DMS114 treated with DMSO at 0.1 percent for 48 hours (cell line): ENCODE measurements at regions not wholly inside any gene's neighbourhood (a gene's known extent, or its start where the extent isn't known, plus 50 kb on each side); places are given as distances from the start of the nearest gene placed in this dataset.

Experiments
- DNase-seq: peaks from one replicate; lab custom pipeline; 2025; ENCODE audit not compliant: unreplicated experiment; lab: John Stamatoyannopoulos, UW

DNA sequence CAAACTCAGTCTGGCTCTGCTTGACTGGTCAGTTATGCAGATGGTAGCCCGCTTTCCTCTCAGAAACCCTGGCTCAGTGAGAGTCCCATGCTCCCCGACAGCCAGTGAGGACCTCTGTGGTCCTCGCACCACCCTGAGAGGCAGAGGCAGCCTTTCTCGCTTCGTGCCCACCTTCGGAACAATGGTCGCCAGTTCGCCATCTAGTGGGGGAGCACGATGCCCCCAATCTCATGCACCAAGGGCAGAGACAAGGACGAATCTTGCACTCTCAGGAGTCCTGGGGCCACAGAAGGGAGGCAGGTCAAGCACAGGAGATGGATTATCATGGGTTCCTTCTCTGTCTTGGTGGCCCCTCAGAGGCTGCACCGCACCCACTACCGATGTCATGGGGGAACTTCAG is 75.2 kb downstream of the RHCG start:
- no peak for DNase-seq

DNA sequence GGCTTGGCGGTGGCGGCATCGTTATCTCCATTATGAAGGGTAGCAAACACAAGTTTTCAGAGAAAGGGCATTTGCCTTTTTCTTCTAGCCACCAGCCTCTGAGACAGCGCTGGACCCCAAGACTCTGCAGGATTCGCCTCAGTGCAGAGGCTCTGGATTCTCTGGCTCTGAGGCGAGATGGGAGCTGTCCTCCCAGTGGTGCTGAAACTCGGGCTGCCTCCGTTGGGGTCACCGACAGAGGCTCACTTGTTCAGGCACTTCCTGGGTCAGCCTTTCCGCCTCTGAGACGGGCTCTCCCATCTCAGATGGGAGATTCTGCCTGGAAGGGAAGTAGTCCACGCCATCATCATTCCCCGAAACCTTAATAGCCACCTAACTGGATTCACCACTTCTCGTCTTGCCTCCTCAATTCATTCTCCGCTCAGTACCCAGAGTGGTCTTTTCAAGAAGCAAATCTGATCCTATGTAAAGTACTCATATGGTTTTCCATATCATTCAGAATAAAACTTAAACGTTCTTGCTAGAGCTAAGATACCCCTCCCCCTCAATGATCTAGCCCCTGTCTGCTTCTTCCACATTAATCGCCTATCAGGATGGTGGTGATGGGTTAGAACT is 76.9 kb downstream of the RHCG start:
- DNase-seq: no peak

DNA sequence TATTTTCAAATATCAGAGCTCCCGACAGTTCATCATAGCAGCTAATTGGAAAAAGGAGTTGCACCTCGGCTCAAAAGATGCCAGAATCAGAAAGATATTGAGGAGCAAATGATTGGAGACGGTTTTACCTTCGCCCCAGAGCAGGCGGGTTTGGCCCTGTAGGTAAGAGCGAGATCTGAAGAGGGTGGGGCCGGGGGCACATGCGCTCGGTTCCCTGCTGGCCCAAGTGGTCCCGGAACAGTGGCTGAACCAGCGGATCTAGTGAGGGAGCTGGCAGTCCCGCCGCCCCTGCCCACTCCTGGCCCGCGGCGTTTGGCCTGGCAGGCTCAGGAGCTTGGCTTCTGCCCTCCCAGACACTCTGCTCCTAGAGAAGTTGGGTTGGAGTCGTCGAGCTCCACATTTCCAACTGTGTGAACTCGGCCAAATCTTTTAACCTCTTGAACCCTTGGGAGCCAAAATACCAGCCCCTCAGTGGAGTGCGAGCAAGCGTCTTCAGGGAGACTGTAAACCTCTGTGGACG is 79.1 kb downstream of the RHCG start:
- no peak for DNase-seq

DNA sequence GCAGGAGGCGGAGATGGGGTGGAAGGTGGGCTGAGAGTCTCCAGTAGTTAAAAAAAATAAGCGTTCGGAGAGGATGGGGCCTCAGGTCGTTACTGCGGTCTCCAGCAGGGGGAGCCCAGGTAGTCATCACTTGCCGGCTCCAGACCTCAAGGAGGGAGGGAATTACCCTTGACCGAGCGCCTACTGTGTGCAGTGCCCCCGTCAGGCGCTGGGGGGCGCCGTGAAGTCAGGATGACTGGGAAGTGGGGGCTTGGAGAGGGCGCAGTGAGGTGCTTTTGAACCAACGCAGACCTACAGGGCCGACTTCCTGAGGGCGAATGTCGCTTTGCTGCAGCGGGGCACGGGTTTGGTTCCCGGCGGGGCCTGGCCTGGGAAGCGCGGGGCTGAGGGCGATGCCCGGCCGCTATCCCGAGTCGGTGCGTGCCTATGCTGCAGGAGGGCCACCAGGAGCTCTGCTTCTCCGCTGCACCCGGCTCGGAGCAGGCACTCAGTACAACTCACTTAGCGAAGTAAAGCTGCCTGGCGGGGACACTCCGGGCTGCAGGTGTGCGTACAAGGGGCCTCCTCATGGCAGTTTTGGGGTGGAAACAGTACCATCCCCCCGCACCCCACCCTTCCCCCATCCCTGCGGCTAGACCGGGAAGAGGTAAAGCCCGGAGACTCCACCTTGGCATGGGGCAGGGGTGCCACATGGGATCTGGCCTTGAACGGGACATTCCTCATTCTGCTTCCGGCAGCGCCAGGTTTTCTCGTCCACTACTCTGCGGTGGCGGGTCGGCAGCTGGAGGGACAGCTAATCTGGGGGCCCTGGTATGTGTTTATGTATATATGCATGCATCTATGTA is 79.8 kb downstream of the RHCG start:
- peak; percentile 79 for DNase-seq

DNA sequence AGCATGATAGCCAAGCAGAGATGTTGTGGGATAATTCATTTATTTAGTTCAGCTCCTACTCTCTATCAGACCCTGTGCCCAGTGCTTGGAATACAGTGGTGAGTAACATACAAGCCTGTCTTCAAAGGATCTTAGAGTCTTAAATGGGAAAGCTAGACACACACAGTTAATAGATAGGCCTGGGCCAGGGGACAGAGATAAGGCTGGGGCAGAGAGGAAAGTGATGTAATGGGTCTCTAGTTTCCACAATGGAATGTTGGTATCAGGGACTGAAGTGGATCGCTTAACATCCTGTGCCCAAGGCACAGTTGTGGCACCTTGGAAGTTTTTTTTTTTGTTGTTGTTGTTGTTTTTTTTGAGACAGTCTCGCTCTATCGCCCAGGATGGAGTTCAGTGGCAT is 79.9 kb upstream of the POLG start:
- no peak for DNase-seq

DNA sequence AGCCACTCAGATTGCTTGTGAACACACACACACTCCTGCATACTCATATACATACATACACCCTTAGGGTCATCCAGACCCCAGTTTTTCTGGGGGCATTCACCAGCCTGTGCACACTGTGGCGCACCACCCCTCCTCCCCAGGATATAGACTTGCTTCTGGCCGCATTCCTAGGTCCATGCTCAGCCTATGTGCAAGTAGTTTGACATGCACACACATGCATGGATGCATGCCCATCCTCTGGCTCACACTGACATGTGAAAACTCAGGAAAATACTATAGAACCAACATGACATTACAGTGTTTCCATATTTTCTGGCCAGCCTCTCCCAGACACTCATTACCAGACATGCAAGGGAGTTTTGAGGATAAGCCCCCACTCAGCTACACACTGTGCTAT is 79.3 kb upstream of the POLG start:
- no peak for DNase-seq

DNA sequence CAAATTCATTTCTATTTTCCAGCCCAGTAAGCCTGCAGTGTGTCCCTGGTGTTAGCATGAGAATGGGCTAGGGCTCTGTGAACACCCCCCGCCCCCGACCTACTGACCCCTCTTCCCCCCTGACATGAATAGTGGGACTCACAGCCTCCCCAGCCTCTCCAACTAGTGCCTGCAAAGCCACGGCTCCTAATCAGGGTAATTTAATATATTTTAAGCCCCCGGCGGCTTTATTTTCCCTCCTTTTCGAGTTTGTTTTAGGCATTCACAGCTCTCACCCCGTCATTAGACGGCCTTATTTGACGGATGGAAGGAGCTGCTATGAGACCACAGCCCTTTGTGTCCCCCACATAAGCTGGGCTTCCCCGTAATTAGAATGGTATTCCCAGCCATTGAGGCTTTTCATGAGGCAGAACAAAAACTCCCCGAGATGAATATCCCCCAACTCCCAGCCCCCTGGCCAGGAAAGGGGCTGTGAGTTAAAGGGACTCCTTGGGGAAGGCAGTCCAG is 78.3 kb upstream of the POLG start:
- no peak for DNase-seq

DNA sequence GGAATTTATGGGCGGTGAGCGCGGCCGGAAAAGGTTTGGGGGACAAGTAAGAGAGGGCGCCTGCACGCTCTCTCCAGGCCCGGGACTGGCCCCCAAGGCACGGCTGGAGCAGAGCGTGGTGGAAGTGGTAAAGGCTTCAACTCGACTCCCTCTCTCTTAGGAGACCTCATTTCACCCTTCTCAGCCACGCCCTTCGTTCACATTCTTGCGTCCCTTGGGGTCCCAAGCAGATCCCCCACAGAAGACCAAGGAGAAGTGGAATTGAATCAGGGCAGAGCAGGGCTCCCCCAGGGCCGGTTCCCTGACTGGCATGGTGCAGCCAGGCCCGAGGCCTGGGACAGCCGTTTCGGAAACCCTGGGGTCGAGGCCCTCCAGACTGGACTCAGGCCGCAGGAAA is 75.4 kb upstream of the POLG start:
- DNase-seq: no peak

DNA sequence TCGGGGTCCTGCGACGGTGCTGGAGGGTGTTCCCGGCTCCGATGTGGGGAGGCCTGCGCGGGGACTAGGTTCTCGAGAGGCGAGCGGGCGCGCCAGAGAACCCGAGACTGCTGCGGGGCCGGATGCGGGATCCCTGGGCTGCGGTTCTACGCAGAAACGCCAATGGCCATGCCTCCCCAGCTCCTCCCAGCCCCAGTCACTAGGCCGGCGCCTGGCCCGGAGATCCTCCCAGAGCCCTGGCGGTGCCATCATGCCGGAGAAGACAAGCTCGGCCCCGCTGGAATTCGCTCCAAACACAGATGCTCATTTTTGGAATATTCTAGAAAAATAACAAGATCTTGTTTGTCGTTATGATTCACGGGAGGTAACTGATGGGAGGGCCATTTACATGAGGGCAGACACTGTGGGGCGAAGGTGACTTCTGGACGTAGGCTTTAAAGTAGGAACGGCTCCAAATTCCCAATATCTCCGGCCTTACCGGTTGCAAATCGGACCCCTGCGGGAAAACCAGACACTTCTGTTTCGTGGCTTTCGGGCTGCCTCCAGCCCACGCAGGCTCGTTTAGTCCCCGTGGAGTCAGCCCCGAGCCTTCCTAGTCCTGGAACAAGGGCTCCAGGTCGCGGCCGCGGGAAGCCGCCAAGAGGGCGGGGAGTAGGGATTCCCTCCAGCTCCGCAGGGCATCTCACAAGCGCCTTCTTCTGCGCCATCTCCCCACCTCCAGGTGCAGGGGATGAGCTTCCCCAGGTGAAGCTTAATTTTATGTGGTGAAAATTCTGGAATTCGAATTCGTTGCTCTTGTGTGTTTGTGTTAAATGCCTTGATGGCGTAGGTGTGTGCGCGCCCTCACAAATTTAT is 74.8 kb upstream of the POLG start:
- no peak for DNase-seq

DNA sequence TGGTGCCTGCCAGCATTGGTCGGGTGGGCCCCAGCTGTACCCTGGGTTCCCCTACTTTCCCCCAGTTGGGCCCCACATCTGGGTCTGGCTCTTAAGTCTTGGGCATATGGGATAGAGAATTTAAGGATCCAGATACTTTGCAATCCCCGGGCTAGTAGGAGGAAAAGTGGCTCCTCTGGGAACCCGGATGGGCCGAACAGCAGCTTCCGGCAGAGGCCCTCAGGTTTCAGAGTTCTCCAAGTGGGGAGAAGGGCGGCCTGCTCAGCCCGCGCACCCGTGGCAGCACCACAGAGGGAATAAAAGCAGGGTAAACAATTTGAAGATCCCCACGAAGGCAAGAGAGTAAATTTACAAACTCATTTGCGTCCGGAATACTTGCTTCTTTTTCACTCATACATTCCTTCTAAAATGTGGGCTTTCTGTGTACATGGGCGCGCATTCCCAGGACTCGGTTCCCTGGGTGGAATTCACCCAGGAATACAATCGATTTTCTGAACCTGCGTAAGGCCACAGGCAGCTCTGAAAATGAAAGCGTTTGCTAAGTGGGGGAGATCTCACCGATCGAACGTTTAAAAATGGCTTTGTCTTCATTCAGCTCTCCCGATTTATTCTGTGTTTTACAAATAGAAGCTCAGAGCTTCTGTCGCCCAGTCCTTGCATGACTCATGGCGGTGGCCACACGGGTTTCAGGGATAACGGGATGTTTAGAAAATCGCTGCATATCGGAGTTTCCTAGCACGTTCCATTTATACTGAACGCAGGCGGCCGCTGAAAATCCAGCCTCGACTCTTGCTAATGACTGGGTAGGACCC is 74.0 kb upstream of the POLG start:
- DNase-seq: no peak

DNA sequence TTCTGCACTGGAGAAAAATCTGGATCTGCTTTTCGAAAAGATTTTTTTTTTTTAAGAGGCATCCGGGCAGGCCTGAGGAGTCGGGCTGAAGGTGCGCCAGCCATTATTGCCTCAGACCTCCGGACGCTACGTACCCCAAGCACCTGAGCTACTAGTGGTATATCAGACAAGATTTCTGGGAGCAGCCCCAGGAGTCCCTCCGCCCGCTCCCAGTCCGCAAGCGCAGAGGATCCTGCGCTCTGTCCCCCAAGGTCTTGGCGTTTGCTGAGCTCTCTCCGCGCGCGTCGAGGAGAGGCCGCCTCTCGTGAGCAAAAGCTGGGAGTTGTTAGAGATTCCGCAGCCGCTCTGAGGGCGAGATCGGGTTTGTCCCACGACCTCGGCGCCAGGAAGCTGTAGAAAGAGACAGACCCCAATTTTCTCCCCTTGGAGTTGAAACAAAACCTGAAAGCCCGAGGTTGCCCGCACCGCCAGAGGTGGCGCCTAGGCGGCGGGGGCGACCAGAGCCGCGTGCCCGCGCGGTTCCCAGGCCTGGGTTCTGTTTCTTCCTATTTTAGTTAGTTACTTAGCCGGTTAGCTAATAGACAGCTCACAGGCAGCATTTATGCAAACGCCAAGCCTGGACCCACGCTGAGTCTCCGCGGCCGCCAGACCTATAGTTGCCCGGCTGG is 72.5 kb upstream of the POLG start:
- no peak for DNase-seq

DNA sequence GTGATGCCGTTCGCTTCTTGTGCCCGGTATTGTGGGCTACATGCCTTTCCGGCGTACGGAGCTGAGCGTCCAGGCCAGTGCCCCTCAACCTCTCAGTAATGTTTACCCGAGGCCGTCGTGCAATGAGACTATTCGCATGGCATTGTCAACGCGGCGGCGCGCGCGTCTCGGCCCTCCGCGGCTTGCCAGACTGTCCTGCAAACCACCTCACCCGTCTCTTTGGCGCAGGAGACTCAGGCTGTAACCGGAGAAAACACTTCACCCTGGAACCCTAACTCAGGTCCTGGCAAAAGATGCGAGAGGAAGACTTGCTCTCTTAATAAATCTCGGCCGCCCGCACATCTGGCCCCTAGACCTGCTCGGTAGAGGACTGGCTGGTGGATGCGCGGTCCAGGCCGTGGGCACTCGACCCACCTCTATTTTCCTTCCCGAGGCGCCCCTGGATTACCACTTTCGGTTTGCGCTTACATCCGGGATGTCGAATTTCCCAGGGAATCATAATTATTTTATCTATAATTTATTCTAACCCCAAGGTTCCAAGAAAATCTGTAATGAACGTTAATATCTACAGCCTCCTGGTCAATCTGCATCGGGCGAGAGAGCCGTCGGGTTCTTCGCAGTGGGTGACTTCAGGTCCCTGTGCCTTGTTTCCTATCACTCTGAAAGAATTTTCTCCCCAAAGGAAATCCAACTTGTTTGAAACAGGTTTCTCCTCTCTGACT is 71.8 kb upstream of the POLG start:
- DNase-seq: no peak

DNA sequence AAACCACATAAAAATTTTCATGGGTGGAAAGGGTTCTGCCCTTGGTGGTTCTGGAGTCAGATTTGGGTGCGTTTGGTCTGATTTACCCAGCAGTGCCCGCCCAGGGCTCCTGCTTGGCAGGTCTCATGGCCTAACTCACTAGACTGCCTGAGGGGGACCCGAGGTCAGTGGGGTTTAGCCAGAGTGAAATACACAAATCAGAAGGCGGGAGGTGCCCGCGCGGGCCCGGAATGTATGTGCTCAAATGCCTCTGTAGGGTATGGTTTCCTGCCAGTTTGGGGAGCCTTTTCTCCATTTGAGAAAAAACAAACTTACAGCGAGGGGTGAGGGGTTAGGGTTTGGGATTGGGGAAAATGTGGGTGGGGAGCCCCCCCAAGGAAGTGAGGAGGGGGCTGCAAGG is 70.9 kb upstream of the POLG start:
- no peak for DNase-seq

DNA sequence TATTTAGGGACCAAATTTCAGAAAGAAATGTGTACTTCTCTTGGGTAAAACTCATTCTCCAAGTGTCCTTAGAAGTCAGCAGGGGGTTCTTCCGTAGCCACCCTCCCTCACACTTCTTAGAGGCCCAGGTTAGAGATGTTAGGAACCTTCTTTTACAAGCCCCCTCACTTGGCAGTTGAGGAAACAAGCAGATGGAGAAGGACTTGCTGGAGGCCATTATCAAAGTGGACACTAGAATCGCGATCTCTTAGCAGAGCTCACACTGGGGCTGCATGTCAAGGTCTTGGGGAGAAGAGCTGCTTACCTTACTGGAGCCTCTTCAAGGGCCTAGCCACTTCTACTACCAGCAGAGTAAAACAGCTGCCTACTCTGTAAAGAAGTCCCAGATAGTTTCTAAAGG is 69.4 kb upstream of the POLG start:
- no peak for DNase-seq

DNA sequence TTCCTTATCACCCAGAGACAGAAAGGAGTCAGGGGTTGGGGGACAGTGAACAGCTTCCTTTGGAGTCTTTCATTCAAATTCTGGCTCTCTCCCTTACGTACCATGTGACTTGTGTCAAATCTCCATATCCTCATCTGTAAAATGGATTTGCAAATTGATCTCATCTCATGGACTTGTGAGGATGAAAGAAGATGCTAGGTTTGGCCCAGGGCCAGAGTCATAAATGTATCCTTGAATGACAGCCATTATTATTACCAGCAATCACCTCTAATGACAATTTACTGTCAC is 67.8 kb upstream of the POLG start:
- no peak for DNase-seq

DNA sequence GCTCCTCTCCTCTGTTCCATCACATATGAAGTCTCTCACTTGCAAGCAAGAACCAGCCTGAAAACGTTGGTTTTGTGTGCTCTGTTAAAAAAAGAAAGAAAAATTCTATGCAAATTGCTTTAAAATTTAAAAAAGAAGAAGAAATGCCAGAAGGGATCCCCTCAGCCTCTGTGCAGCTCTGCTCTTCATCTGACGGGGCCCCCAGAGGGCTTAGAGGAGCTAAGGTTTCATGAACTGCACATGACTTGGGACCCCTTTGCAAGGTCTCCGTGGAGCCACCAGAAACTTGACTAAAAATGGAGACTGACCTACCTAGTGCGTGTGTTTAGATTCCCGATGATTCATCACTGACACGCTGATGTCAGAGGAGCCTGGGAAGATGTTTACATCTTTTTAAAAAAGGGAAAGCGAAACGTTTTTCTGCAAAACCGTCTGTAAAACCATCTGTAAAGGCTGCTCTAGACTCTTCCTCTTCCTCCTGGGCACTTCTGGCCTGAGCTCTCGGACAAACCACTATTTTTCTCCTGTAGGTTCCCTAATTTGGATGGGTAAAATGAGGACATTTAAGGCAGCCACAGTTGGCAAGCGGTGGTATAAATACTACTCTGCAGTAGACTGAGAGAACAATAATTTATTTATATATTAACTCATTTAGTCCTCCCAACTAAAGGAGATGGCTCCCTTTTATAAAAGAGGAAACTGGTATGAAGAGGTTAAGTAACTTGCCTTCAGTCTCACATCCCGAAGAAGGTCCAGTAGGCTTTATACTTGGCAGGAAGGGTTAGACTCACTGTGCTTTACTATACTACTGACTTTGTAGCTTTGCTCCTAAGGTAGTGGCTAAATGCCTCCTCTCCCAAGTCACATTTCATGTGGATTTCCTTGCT is 67.2 kb upstream of the POLG start:
- DNase-seq: no peak

DNA sequence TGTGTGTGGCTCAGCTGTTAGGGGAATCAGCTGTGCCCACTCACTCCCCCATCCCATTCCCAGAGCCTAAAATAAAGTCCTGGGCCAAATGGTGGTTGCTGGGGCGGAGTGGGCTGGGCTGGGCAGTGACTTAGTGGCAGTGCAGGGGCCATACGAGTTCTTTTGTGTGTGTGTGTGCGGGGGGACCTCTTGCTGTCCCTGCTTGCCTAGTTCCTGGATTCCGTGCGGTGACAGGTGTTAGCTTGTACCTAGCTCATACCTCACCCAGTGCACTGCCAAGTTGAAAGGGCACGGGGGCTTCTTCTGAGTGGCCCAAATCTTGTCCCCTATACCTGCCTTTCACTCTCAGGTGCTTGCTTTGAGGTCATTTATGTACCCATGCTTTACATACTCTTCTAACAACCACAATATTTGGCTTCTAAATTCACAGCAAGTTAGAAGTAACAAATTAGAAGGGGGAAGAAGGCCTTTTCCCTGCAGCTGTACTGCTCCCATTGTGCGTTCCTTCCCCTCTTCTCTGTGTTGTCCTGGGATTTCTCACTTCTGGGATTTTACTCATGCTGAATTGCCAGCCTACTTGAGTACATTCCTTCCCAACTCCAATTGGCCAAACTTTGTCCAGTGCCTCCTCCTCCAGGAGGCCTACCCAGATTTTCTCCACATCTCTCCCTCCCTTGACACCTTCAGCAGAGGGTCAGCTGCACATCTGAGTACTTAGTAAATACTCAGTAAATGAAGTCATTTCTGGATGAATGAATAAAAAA is 66.3 kb upstream of the POLG start:
- no peak for DNase-seq
